ENCODE measurements at regions not wholly inside any gene's neighbourhood (a gene's known extent, or its start where the extent isn't known, plus 50 kb on each side); places are given as distances from the start of the nearest gene placed in this dataset.

DNA sequence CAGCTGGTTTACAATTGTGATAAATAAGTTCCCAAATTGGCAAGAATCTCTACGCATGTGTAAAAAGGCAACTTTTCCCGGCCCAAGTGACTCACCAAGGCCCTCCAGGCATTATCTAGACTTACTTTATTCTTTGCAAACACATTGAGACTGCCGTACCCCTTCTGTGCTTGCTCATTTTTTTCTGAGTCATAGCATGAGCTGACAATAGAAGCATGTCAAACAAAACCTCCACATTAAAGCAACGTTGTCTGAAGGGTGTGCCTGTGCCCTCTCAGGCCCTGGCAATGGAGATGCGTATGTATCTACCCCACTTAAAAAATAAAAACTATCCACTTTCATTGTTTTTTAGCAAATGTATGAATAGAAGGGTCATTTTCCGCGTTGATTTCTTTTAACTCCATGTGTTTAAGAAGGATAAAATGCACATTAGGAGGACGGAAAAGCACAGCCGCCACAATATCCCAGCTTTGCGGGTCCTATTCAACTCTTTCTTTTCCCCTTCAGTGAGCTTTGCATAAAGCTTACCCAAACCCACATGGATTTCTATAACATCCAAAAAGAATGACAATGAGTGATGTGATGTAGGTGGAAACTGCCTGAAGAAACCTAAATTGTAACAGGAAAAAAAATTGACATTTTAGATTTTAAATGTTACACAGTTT, 298.2 kb downstream of the CDCA7 start:
- TF ChIP-seq POLR2AphosphoS5 (IDR thresholded peaks at IDR 0.05) = no peak
- TF ChIP-seq, protein P1, sequence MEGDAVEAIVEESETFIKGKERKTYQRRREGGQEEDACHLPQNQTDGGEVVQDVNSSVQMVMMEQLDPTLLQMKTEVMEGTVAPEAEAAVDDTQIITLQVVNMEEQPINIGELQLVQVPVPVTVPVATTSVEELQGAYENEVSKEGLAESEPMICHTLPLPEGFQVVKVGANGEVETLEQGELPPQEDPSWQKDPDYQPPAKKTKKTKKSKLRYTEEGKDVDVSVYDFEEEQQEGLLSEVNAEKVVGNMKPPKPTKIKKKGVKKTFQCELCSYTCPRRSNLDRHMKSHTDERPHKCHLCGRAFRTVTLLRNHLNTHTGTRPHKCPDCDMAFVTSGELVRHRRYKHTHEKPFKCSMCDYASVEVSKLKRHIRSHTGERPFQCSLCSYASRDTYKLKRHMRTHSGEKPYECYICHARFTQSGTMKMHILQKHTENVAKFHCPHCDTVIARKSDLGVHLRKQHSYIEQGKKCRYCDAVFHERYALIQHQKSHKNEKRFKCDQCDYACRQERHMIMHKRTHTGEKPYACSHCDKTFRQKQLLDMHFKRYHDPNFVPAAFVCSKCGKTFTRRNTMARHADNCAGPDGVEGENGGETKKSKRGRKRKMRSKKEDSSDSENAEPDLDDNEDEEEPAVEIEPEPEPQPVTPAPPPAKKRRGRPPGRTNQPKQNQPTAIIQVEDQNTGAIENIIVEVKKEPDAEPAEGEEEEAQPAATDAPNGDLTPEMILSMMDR (IDR thresholded peaks at IDR 0.05) = no peak
- TF ChIP-seq POLR2A (IDR thresholded peaks at IDR 0.05) = no peak

Data from gastroesophageal sphincter (tissue), 3 donors.